ENCODE measurements at regions not wholly inside any gene's neighbourhood (a gene's known extent, or its start where the extent isn't known, plus 50 kb on each side); places are given as distances from the start of the nearest gene placed in this dataset.

DNA sequence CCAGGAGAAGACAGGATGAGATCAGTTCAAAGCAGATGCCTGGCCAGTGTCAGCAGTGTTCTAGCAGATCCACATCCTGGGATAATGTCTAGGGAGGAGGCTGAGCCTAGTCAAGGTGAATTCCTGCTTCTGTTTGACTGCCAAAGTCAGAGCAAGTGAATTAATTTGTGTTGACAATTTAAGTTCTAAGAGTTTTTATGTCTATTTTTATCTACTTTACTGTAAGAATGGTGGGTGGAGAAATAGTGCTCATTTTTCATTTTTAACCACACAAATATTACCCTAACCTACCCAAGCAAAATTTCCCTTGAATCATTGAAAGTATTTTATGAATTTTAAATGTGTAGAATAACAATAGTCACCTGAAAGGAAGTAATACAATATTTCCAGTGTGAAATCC, 207.6 kb upstream of the SLC10A2 start:
- TF ChIP-seq, protein P1, sequence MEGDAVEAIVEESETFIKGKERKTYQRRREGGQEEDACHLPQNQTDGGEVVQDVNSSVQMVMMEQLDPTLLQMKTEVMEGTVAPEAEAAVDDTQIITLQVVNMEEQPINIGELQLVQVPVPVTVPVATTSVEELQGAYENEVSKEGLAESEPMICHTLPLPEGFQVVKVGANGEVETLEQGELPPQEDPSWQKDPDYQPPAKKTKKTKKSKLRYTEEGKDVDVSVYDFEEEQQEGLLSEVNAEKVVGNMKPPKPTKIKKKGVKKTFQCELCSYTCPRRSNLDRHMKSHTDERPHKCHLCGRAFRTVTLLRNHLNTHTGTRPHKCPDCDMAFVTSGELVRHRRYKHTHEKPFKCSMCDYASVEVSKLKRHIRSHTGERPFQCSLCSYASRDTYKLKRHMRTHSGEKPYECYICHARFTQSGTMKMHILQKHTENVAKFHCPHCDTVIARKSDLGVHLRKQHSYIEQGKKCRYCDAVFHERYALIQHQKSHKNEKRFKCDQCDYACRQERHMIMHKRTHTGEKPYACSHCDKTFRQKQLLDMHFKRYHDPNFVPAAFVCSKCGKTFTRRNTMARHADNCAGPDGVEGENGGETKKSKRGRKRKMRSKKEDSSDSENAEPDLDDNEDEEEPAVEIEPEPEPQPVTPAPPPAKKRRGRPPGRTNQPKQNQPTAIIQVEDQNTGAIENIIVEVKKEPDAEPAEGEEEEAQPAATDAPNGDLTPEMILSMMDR (IDR thresholded peaks at IDR 0.05; ENCODE audit: borderline replicate concordance, control extremely low read depth, extremely low read depth, insufficient read depth, missing control alignments) = no peak
- in situ Hi-C loops (cut with MboI; ENCODE audit: low sequenced_read_pairs, unreplicated experiment) = no loop called here
- no peak for DNase-seq (ENCODE audit: low spot score)

DNA sequence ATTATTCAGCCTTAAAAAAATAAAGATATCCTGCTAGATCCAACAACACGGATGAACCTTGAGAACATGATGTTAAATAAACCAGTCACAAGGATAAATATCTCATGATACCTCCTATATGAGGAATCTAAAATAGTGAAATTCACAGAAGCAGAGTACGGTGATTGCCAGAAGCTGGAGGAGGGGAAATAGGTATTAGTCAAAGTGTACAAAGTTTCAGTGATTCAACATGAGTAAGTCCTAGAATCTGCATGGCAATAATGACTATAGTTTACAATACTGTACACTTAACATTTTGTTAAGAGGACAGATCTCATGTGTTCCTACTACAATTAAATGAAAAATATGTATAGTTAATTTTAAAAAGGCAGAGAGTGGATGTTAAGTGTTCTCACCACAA, 206.6 kb upstream of the SLC10A2 start:
- DNase-seq (ENCODE audit: low spot score) = no peak
- in situ Hi-C loops (cut with MboI; ENCODE audit: low sequenced_read_pairs, unreplicated experiment) = no loop called here
- TF ChIP-seq, protein P1 (IDR thresholded peaks at IDR 0.05; ENCODE audit: borderline replicate concordance, control extremely low read depth, extremely low read depth, insufficient read depth, missing control alignments) = no peak

DNA sequence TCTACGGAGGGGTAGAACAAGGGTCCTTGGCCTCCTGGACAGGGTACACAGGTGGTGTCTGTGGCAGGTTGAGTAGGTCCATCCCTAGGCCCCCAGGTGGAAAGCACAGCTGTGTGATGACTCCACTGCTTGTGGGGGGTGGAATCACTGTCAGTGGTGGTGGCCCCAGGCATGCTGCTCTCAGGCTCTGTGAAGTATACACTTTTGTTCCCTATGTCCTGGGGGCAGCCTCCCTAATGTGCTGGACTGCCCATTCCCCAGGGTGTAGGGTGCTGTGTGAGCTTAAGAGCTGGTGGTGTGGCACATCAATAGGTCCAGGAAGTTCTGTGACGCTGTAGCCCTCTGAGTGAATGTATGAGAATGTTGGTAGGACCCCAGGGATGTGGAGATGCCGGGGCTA, 197.2 kb upstream of the SLC10A2 start:
- no peak for DNase-seq (ENCODE audit: low spot score)
- TF ChIP-seq, protein P1 (IDR thresholded peaks at IDR 0.05; ENCODE audit: borderline replicate concordance, control extremely low read depth, extremely low read depth, insufficient read depth, missing control alignments) = no peak
- in situ Hi-C loops (cut with MboI; ENCODE audit: low sequenced_read_pairs, unreplicated experiment) = no loop called here

DNA sequence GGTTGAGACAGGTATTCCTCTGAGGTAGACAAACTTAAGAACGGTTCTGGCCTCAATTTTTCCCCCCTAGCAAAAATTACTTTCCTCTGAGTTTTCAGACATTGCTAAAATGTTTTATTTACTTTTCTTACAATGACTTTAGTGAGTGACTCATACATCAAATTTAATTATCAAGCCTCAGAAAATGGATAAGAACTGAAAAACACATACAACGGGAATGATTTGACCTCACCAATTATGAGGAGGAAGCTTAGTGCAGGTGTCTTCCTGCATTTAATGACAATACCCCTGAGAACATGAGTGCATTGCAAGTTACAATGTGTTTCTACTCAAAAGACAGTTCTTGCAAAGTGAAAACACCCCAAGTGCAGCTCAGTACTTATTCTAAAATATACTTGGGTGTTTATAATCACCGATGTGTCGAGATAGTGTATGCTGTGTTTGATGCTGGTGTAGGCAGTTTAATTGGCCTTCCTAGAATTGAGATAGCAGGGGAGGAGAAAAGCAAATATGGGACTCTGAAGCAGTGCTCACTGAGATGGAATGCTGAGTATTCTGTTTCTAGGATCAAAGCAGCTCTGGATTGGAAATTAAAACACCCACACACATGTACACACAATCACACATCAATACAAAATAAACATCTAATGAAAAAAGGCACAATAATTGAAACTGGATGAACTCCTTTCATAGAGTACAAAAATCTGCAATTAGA, 189.5 kb upstream of the SLC10A2 start:
- no peak for DNase-seq (ENCODE audit: low spot score)
- TF ChIP-seq, protein P1 (IDR thresholded peaks at IDR 0.05; ENCODE audit: borderline replicate concordance, control extremely low read depth, extremely low read depth, insufficient read depth, missing control alignments) = no peak
- in situ Hi-C loops (cut with MboI; ENCODE audit: low sequenced_read_pairs, unreplicated experiment) = no loop called here

DNA sequence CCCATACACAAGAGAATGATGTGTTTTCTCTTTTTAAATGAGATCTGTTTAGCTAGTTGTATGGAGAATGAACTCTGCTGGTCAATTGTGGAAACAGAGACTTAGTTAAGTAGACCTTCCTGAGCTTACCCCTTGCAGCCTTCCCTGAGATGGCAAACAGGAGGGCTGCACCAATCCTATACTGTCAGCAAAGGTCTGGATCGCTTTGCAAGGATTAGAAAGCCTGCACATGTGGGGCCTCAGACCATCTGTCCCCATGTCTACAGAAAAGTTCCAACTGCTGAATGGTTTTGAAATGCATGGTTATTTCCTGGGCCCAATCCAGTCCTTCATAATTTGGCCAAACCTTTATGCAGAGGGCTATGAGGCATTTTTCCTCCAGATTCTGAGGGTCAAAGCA, 183.9 kb upstream of the SLC10A2 start:
- in situ Hi-C loops (cut with MboI; ENCODE audit: low sequenced_read_pairs, unreplicated experiment) = no loop called here
- TF ChIP-seq, protein P1 (IDR thresholded peaks at IDR 0.05; ENCODE audit: borderline replicate concordance, control extremely low read depth, extremely low read depth, insufficient read depth, missing control alignments) = no peak

DNA sequence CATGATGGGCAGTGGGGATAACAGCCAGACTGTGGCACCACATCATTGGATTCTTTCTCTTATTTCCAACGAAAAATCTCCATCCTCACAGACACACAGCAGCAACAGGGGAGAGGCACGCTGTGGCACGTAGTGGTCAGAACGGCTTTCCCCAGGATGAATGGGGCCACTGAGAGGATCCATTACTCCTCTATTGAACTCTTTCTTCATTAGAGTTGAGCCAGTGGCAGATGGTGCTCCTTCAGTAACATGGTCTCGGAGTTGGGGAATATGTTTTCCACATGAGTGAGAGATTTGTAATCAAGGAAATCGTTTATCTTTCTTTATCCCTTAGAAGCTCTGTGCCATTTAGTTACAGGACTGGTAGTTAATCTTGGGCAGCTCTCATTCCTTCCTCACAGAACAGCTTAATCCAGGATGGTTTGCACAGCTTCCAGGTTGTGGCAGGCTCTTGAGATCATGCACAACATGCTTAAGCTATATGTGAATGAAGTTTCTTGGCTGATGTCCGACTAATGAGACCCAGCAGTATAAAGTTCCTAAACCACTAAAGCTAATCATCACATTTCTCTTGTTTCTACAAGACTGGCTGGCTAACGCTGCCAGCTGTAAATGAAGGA, 180.5 kb upstream of the SLC10A2 start:
- TF ChIP-seq, protein P1 (IDR thresholded peaks at IDR 0.05; ENCODE audit: borderline replicate concordance, control extremely low read depth, extremely low read depth, insufficient read depth, missing control alignments) = no peak
- in situ Hi-C loops (cut with MboI; ENCODE audit: low sequenced_read_pairs, unreplicated experiment) = no loop called here
- no peak for DNase-seq (ENCODE audit: low spot score)

More for the DNA sequence above, 183.9 kb upstream of the SLC10A2 start:
- no peak for DNase-seq (ENCODE audit: low spot score)

Measured in GM13976 (cell line).